ENCODE measurements at regions not wholly inside any gene's neighbourhood (a gene's known extent, or its start where the extent isn't known, plus 50 kb on each side); places are given as distances from the start of the nearest gene placed in this dataset.

GRCh38 chr1:173414539-173415226 lies 62.5 kb upstream of the PRDX6 start:
- ATAC-seq (ENCODE audit: low read depth in 2 of 2) (no peak), DNase-seq (no peak)
- no peaks in the 10 kb centered on the region for H3K36me3 Mint-ChIP-seq
- H3K27ac Mint-ChIP-seq: peak overlapping the region; percentile 88 to 98 (median 96)
- peak overlapping the region; percentile 22 to 85 (median 74) for H3K4me3 Mint-ChIP-seq
- H3K9me3 Mint-ChIP-seq: no peaks in the 10 kb centered on the region
- H3K27me3 Mint-ChIP-seq: no peaks in the 10 kb centered on the region
- H3K4me1 Mint-ChIP-seq: peaks cover 68 to 95% (median 69%) of the 10 kb centered on the region in 3 donors

- Mint-ChIP-seq H3K36me3 (no peaks in the 10 kb centered on the region), H3K4me1 (peaks cover 65 to 95% (median 71%) of the 10 kb centered on the region in 3 donors), H3K9me3 (no peaks in the 10 kb centered on the region), H3K4me3 (peak overlapping the region in 7 of 8 donors; percentile 48 to 88 (median 73)), H3K27me3 (no peaks in the 10 kb centered on the region), H3K27ac (peak overlapping the region; percentile 69 to 98 (median 96))
- DNase-seq: no peak
- peak in 1 of 2 donors; percentile 6 for ATAC-seq (ENCODE audit: low read depth in 2 of 2)
Observed at GRCh38 chr1:173415490-173415889, 61.6 kb upstream of the PRDX6 start.

GRCh38 chr1:173415905-173416450 lies 61.2 kb upstream of the PRDX6 start:
- H3K9me3 Mint-ChIP-seq: no peaks in the 10 kb centered on the region
- no peaks in the 10 kb centered on the region for H3K36me3 Mint-ChIP-seq
- ATAC-seq (ENCODE audit: low read depth in 2 of 2): no peak

GRCh38 chr1:173417563-173417962 lies 59.6 kb upstream of the PRDX6 start:
- Mint-ChIP-seq H3K27me3 (no peaks in the 10 kb centered on the region), H3K27ac (peak overlapping the region; percentile 93 to 99 (median 94)), H3K9me3 (no peaks in the 10 kb centered on the region), H3K4me3 (peak overlapping the region; percentile 1 to 81 (median 26)), H3K36me3 (no peaks in the 10 kb centered on the region), H3K4me1 (peaks cover 53 to 86% (median 75%) of the 10 kb centered on the region in 3 donors)
- ATAC-seq (ENCODE audit: low read depth in 2 of 2): peak; percentile 8 to 9
- no peak for DNase-seq

More at GRCh38 chr1:173415905-173416450, 61.2 kb upstream of the PRDX6 start:
- no peak for DNase-seq
- Mint-ChIP-seq H3K4me1 (peaks cover 60 to 92% (median 69%) of the 10 kb centered on the region in 3 donors), H3K27me3 (no peaks in the 10 kb centered on the region), H3K27ac (peak overlapping the region; percentile 69 to 98 (median 96)), H3K4me3 (peak overlapping the region in 7 of 8 donors; percentile 25 to 88 (median 71))

- ATAC-seq (ENCODE audit: low read depth in 2 of 2) (peak; percentile 57 to 60), DNase-seq (peak; percentile 49)
- H3K9me3 Mint-ChIP-seq: no peaks in the 10 kb centered on the region
- H3K36me3 Mint-ChIP-seq: peaks cover 0 to 3% of the 10 kb centered on the region in 2 donors
- H3K4me3 Mint-ChIP-seq: peak overlapping the region; percentile 1 to 81 (median 26)
- H3K27ac Mint-ChIP-seq: peak overlapping the region; percentile 93 to 99 (median 94)
- H3K27me3 Mint-ChIP-seq: no peaks in the 10 kb centered on the region
- H3K4me1 Mint-ChIP-seq: peaks cover 45 to 80% (median 67%) of the 10 kb centered on the region in 3 donors
Observed at GRCh38 chr1:173418107-173418985, 58.8 kb upstream of the PRDX6 start.

- ATAC-seq (ENCODE audit: low read depth in 2 of 2) (peak; percentile 21 to 51), DNase-seq (peak; percentile 55)
- peak overlapping the region in 6 of 8 donors; percentile 0 to 66 (median 21) for H3K4me3 Mint-ChIP-seq
- H3K27ac Mint-ChIP-seq: peak overlapping the region in 4 of 6 donors; percentile 27 to 92 (median 74)
- peaks cover 0 to 4% of the 10 kb centered on the region in 2 donors for H3K36me3 Mint-ChIP-seq
- no peaks in the 10 kb centered on the region for H3K27me3 Mint-ChIP-seq
- peaks cover 27 to 60% (median 47%) of the 10 kb centered on the region in 3 donors for H3K4me1 Mint-ChIP-seq
- no peaks in the 10 kb centered on the region for H3K9me3 Mint-ChIP-seq
Observed at GRCh38 chr1:173420330-173420806, 56.8 kb upstream of the PRDX6 start.

- Mint-ChIP-seq H3K27me3 (no peaks in the 10 kb centered on the region), H3K36me3 (peaks cover 0 to 4% of the 10 kb centered on the region in 2 donors), H3K9me3 (no peaks in the 10 kb centered on the region), H3K27ac (peak overlapping the region in 1 of 6 donors; percentile 56), H3K4me1 (peaks cover 18 to 51% (median 38%) of the 10 kb centered on the region in 3 donors), H3K4me3 (no peak overlapping the region)
- no peak for DNase-seq
- ATAC-seq (ENCODE audit: low read depth in 2 of 2): no peak
Observed at GRCh38 chr1:173421286-173421685, 55.8 kb upstream of the PRDX6 start.

GRCh38 chr1:173421789-173422188 lies 55.3 kb upstream of the PRDX6 start:
- no peak overlapping the region for H3K4me3 Mint-ChIP-seq
- peaks cover 17 to 47% (median 37%) of the 10 kb centered on the region in 3 donors for H3K4me1 Mint-ChIP-seq
- peaks cover 0 to 4% of the 10 kb centered on the region in 2 donors for H3K36me3 Mint-ChIP-seq
- no peak for DNase-seq
- ATAC-seq (ENCODE audit: low read depth in 2 of 2): no peak
- H3K27me3 Mint-ChIP-seq: no peaks in the 10 kb centered on the region
- H3K9me3 Mint-ChIP-seq: no peaks in the 10 kb centered on the region
- H3K27ac Mint-ChIP-seq: peak overlapping the region in 1 of 6 donors; percentile 56

GRCh38 chr1:173422456-173422976 lies 54.6 kb upstream of the PRDX6 start:
- peaks cover 0 to 4% of the 10 kb centered on the region in 2 donors for H3K36me3 Mint-ChIP-seq
- ATAC-seq (ENCODE audit: low read depth in 2 of 2) (no peak), DNase-seq (no peak)
- H3K27ac Mint-ChIP-seq: peak overlapping the region in 1 of 6 donors; percentile 54
- no peaks in the 10 kb centered on the region for H3K9me3 Mint-ChIP-seq
- no peaks in the 10 kb centered on the region for H3K27me3 Mint-ChIP-seq
- peaks cover 14 to 40% (median 32%) of the 10 kb centered on the region in 3 donors for H3K4me1 Mint-ChIP-seq
- peak overlapping the region in 1 of 8 donors; percentile 29 for H3K4me3 Mint-ChIP-seq

- H3K4me1 Mint-ChIP-seq: peaks cover 7 to 32% (median 24%) of the 10 kb centered on the region in 3 donors
- H3K4me3 Mint-ChIP-seq: no peak overlapping the region
- H3K9me3 Mint-ChIP-seq: no peaks in the 10 kb centered on the region
- DNase-seq: no peak
- no peak overlapping the region for H3K27ac Mint-ChIP-seq
- peaks cover 0 to 4% of the 10 kb centered on the region in 2 donors for H3K36me3 Mint-ChIP-seq
- no peaks in the 10 kb centered on the region for H3K27me3 Mint-ChIP-seq
- no peak for ATAC-seq (ENCODE audit: low read depth in 2 of 2)
Observed at GRCh38 chr1:173423291-173423690, 53.8 kb upstream of the PRDX6 start.

GRCh38 chr1:173424143-173424542 lies 53.0 kb upstream of the PRDX6 start:
- Mint-ChIP-seq H3K27me3 (no peaks in the 10 kb centered on the region), H3K4me3 (no peak overlapping the region), H3K4me1 (peaks cover 5 to 26% (median 20%) of the 10 kb centered on the region in 3 donors), H3K36me3 (peaks cover 0 to 4% of the 10 kb centered on the region in 2 donors), H3K27ac (peak overlapping the region in 1 of 6 donors; percentile 10), H3K9me3 (no peaks in the 10 kb centered on the region)
- ATAC-seq (ENCODE audit: low read depth in 2 of 2) (no peak), DNase-seq (no peak)

GRCh38 chr1:173424782-173425407 lies 52.2 kb upstream of the PRDX6 start:
- DNase-seq (no peak), ATAC-seq (ENCODE audit: low read depth in 2 of 2) (no peak)
- Mint-ChIP-seq H3K27ac (no peak overlapping the region), H3K4me1 (peaks cover 11 to 28% (median 25%) of the 10 kb centered on the region in 3 donors), H3K36me3 (peaks cover 0 to 4% of the 10 kb centered on the region in 2 donors), H3K27me3 (no peaks in the 10 kb centered on the region), H3K4me3 (no peak overlapping the region), H3K9me3 (no peaks in the 10 kb centered on the region)

Data from naive B cell (primary cell).